IMR-90 (cell line): ENCODE measurements at regions not wholly inside any gene's neighbourhood (a gene's known extent, or its start where the extent isn't known, plus 50 kb on each side); places are given as distances from the start of the nearest gene placed in this dataset.

Experiments used
- ATAC-seq: fragments of 200-7000 bp; cut with Tn5 transposase; 2 replicates; pipeline ENCODE4 v1.9.1; 2020; ENCODE audit warnings: low read depth, mild to moderate bottlenecking, moderate library complexity
- BruUV-seq: library from RNA; stranded (reverse); fragments of 400-500 nt; replicated peaks from 2 replicates; lab custom pipeline; 2021; lab: Mats Ljungman, UMichigan
- CTCF ChIA-PET: fragments of 300-600 bp; formaldehyde crosslinking; extraction: SDS; loops from one replicate; lab custom pipeline; 2021; ENCODE audit warnings: antibody characterized with exemption; lab: Yijun Ruan, JAX
- POLR2A ChIA-PET: fragments of 300-600 bp; sonication (Branson Sonifier 250); formaldehyde crosslinking; loops from one replicate; lab custom pipeline; 2022; ENCODE audit warnings: antibody characterized with exemption; ENCODE audit not compliant: unreplicated experiment; lab: Charles Lee
- DNase-seq: peaks from one replicate; pipeline ENCODE4 v3.0.0; 2013
- H2AFZ ChIP-seq: replicated peaks from 2 replicates; pipeline ENCODE3; 2013; ENCODE audit warnings: low read length, mild to moderate bottlenecking; ENCODE audit not compliant: poor library complexity
- H2AK5ac ChIP-seq: 2 replicates; pipeline ENCODE4 v1.6.1; 2013; ENCODE audit warnings: low read depth, low read length, inconsistent platforms
- H2AK9ac ChIP-seq: replicated peaks from 2 replicates; pipeline ENCODE3; 2013; ENCODE audit warnings: mild to moderate bottlenecking, low read depth, low read length, moderate library complexity; ENCODE audit not compliant: poor library complexity
- H2BK120ac ChIP-seq: 2 replicates; pipeline ENCODE4 v1.6.1; 2013; ENCODE audit warnings: low read depth, low read length, inconsistent platforms
- H2BK15ac ChIP-seq: 3 replicates; pipeline ENCODE4 v1.6.1; 2013; ENCODE audit warnings: low read depth, low read length, inconsistent platforms
- H2BK20ac ChIP-seq: 2 replicates; pipeline ENCODE4 v1.6.1; 2013; ENCODE audit warnings: low read depth, mild to moderate bottlenecking, inconsistent platforms, low read length, moderate library complexity
- H2BK5ac ChIP-seq: 2 replicates; pipeline ENCODE4 v1.6.1; 2013; ENCODE audit warnings: mild to moderate bottlenecking, low read depth, low read length, inconsistent platforms; ENCODE audit not compliant: poor library complexity, severe bottlenecking
- H3K14ac ChIP-seq: replicated peaks from 2 replicates; pipeline ENCODE4 v1.6.1; 2013; ENCODE audit warnings: low read depth, low read length, inconsistent platforms
- H3K18ac ChIP-seq: 2 replicates; pipeline ENCODE4 v1.6.1; 2013; ENCODE audit warnings: low read depth, low read length, control low read depth
- H3K23ac ChIP-seq: 2 replicates; pipeline ENCODE4 v1.6.1; 2013; ENCODE audit warnings: low read depth, low read length, inconsistent platforms
- H3K27ac ChIP-seq: 2 replicates; pipeline ENCODE4 v1.5.1; 2013; ENCODE audit warnings: mild to moderate bottlenecking, control low read depth, low read length; ENCODE audit not compliant: insufficient read depth
- H3K27me3 ChIP-seq: 2 replicates; pipeline ENCODE4 v1.6.1; 2013; ENCODE audit warnings: low read length; ENCODE audit not compliant: control insufficient read depth, insufficient read depth
- H3K36me3 ChIP-seq: 2 replicates; pipeline ENCODE4 v1.6.1; 2013; ENCODE audit warnings: low read length, mixed read lengths; ENCODE audit not compliant: control insufficient read depth, insufficient read depth
- H3K4ac ChIP-seq: 2 replicates; pipeline ENCODE4 v1.6.1; 2013; ENCODE audit warnings: low read depth, low read length, inconsistent platforms
- H3K4me1 ChIP-seq: 2 replicates; pipeline ENCODE4 v1.6.1; 2013; ENCODE audit warnings: low read length, mixed read lengths; ENCODE audit not compliant: control insufficient read depth, insufficient read depth
- H3K4me2 ChIP-seq: 2 replicates; pipeline ENCODE4 v1.6.1; 2013; ENCODE audit warnings: low read depth, mild to moderate bottlenecking, control low read depth, low read length, moderate library complexity
- H3K4me3 ChIP-seq: 2 replicates; pipeline ENCODE4 v1.5.1; 2013; ENCODE audit warnings: low read depth, mild to moderate bottlenecking, control low read depth, low read length, moderate library complexity; ENCODE audit not compliant: insufficient read depth
- H3K56ac ChIP-seq: 2 replicates; pipeline ENCODE4 v1.6.1; 2013; ENCODE audit warnings: low read length, inconsistent platforms; ENCODE audit not compliant: insufficient read depth; ENCODE audit errors: extremely low read depth
- H3K79me1 ChIP-seq, 2 experiments: 2 replicates each; pipeline ENCODE4 v1.6.1; 2013; ENCODE audit warnings: low read length in 2 of 2, inconsistent platforms in 1 of 2, low read depth in 1 of 2
- H3K9ac ChIP-seq: 2 replicates; pipeline ENCODE4 v1.6.1; 2013; ENCODE audit warnings: low read depth, low read length, control low read depth
- H3K9me1 ChIP-seq: 2 replicates; pipeline ENCODE4 v1.6.1; 2013; ENCODE audit warnings: low read length, inconsistent platforms; ENCODE audit not compliant: insufficient read depth
- H3K9me3 ChIP-seq: 2 replicates; pipeline ENCODE4 v1.6.1; 2013; ENCODE audit warnings: low read length; ENCODE audit not compliant: control insufficient read depth, insufficient read depth
- H4K20me1 ChIP-seq: 2 replicates; pipeline ENCODE4 v1.6.1; 2013; ENCODE audit warnings: low read length, inconsistent platforms; ENCODE audit not compliant: insufficient read depth
- H4K5ac ChIP-seq: 2 replicates; pipeline ENCODE4 v1.6.1; 2013; ENCODE audit warnings: mild to moderate bottlenecking, low read depth, low read length, control low read depth
- H4K8ac ChIP-seq, 2 experiments: 2 replicates each; pipeline ENCODE4 v1.6.1; 2013; ENCODE audit warnings: low read depth in 2 of 2, low read length in 2 of 2, control low read depth in 1 of 2, inconsistent platforms in 1 of 2
- H4K91ac ChIP-seq: 2 replicates; pipeline ENCODE4 v1.6.1; 2013; ENCODE audit warnings: low read depth, low read length, inconsistent platforms; ENCODE audit not compliant: insufficient read depth
- BHLHE40 ChIP-seq: fragments of 150-350 bp; IDR thresholded peaks from 2 replicates; pipeline ENCODE4 v1.6.1; 2016; ENCODE audit warnings: mild to moderate bottlenecking, low read depth, low read length
- CEBPB ChIP-seq: IDR thresholded peaks from 2 replicates; pipeline ENCODE4 v1.6.1; 2012; ENCODE audit warnings: low read depth, low read length, improper control_type of control experiment
- CHD1 ChIP-seq: IDR thresholded peaks from 2 replicates; pipeline ENCODE4 v1.6.1; 2012; ENCODE audit warnings: low read depth, low read length, improper control_type of control experiment
- CTCF ChIP-seq: conservative IDR thresholded peaks from 2 replicates; pipeline ENCODE4 v1.5.1; 2012; ENCODE audit warnings: mild to moderate bottlenecking, low read depth, low read length, improper control_type of control experiment
- ELK1 ChIP-seq: fragments of 150-350 bp; IDR thresholded peaks from 2 replicates; pipeline ENCODE4 v1.6.1; 2016; ENCODE audit warnings: low read depth, mild to moderate bottlenecking, low read length, moderate library complexity, borderline replicate concordance
- FOS ChIP-seq: fragments of 150-350 bp; IDR thresholded peaks from 2 replicates; pipeline ENCODE4 v1.6.1; 2016; ENCODE audit warnings: low read depth, low read length
- MAFK ChIP-seq: IDR thresholded peaks from 2 replicates; pipeline ENCODE4 v1.6.1; 2012; ENCODE audit warnings: low read depth, low read length, improper control_type of control experiment
- MAZ ChIP-seq: IDR thresholded peaks from 2 replicates; pipeline ENCODE4 v1.6.1; 2012; ENCODE audit warnings: low read depth, mild to moderate bottlenecking, low read length, improper control_type of control experiment, moderate library complexity, borderline replicate concordance
- MXI1 ChIP-seq: IDR thresholded peaks from 2 replicates; pipeline ENCODE4 v1.6.1; 2012; ENCODE audit warnings: low read depth, mild to moderate bottlenecking, low read length, moderate library complexity, borderline replicate concordance
- NFE2L2 ChIP-seq: fragments of 150-350 bp; IDR thresholded peaks from 2 replicates; pipeline ENCODE4 v1.6.1; 2016; ENCODE audit warnings: low read depth, mild to moderate bottlenecking, low read length
- POLR2A ChIP-seq: IDR thresholded peaks from 2 replicates; pipeline ENCODE4 v1.6.1; 2012; ENCODE audit warnings: mild to moderate bottlenecking, low read depth, low read length
- RAD21 ChIP-seq: IDR thresholded peaks from 2 replicates; pipeline ENCODE4 v1.6.1; 2012; ENCODE audit warnings: low read length, improper control_type of control experiment
- RCOR1 ChIP-seq: IDR thresholded peaks from 2 replicates; pipeline ENCODE4 v1.6.1; 2012; ENCODE audit warnings: mild to moderate bottlenecking, low read length, improper control_type of control experiment; ENCODE audit not compliant: insufficient replicate concordance
- RFX5 ChIP-seq: IDR thresholded peaks from 2 replicates; pipeline ENCODE4 v1.8.0; 2012; ENCODE audit warnings: low read depth, mild to moderate bottlenecking, low read length, moderate library complexity
- SMC3 ChIP-seq: fragments of 150-350 bp; IDR thresholded peaks from 2 replicates; pipeline ENCODE4 v1.6.1; 2016; ENCODE audit warnings: low read depth, mild to moderate bottlenecking, antibody characterized with exemption, low read length, moderate library complexity
- USF2 ChIP-seq: fragments of 150-350 bp; IDR thresholded peaks from 2 replicates; pipeline ENCODE4 v1.6.1; 2017; ENCODE audit warnings: mild to moderate bottlenecking, antibody characterized with exemption, low read length, low read depth
- WGBS, 2 experiments: methylation state at CpG; one replicate each; pipeline versions ENCODE4 v1.1.5 to v1.1.7; 2013; ENCODE audit warnings: missing lambda C conversion rate in 2 of 2; ENCODE audit not compliant: insufficient read length in 1 of 2; ENCODE audit errors: extremely low coverage in 2 of 2; 5-methylcytosine and 5-hydroxymethylcytosine counted together
- dilution Hi-C: fragments of 300-500 bp; cut with HindIII; formaldehyde crosslinking; loops from one replicate; pipeline ENCODE4 v1.14.3; 2018; ENCODE audit warnings: low sequenced_read_pairs; ENCODE audit not compliant: unreplicated experiment
- in situ Hi-C: fragments of 300-500 bp; cut with MboI; formaldehyde crosslinking; loops from 3 replicates; pipeline ENCODE4 v1.14.3; 2019; ENCODE audit warnings: low sequenced_read_pairs, inconsistent platforms, mixed read lengths
- intact Hi-C: fragments of 100-400 bp; cut with micrococcal nuclease; formaldehyde crosslinking; loops from 2 replicates; pipeline ENCODE4 v1.10.0; 2022

GRCh38 chr1:59194621-59195020 is 102.3 kb upstream of the FGGY start:
- intact Hi-C loops = no loop called here

More at GRCh38 chr1:59194621-59195020, 102.3 kb upstream of the FGGY start:
- peak overlapping the region; percentile 32 for H2AK9ac ChIP-seq
- H3K9me3 ChIP-seq = peaks cover 3% of the 10 kb centered on the region
- ChIA-PET CTCF (no interaction called here), POLR2A (no interaction called here)
- no peak for DNase-seq
- H3K9me1 ChIP-seq = no peaks in the 10 kb centered on the region
- no TSS peak for BruUV-seq
- no peak overlapping the region for H3K18ac ChIP-seq
- H3K27ac ChIP-seq = no peak overlapping the region
- no peak overlapping the region for H4K91ac ChIP-seq
- H3K56ac ChIP-seq = no peak overlapping the region
- H3K27me3 ChIP-seq = no peaks in the 10 kb centered on the region
- ATAC-seq = no peak
- no peak for TF ChIP-seq RAD21
- TF ChIP-seq MAZ = no peak
- no peak for TF ChIP-seq POLR2A
- no peak for TF ChIP-seq CTCF
- no peak for TF ChIP-seq MXI1
- TF ChIP-seq CEBPB = no peak
- TF ChIP-seq SMC3 = no peak
- no peak for TF ChIP-seq CHD1
- no peak for TF ChIP-seq RFX5
- TF ChIP-seq MAFK = no peak
- no peak for TF ChIP-seq FOS
- no peak for TF ChIP-seq NFE2L2
- TF ChIP-seq BHLHE40 = no peak
- no peak for TF ChIP-seq RCOR1
- TF ChIP-seq USF2 = no peak
- no peak for TF ChIP-seq ELK1
- no peak overlapping the region for H3K4ac ChIP-seq
- H3K9ac ChIP-seq = no peak overlapping the region
- no peak overlapping the region for H2BK15ac ChIP-seq
- dilution Hi-C loops (no loop called here), in situ Hi-C loops (no loop called here)
- no peak overlapping the region for H3K23ac ChIP-seq
- H3K14ac ChIP-seq = no peak overlapping the region
- no peaks in the 10 kb centered on the region for H3K79me1 ChIP-seq
- H2BK120ac ChIP-seq = no peak overlapping the region
- no peak overlapping the region for H4K8ac ChIP-seq
- no peak overlapping the region for H2AFZ ChIP-seq
- H2BK20ac ChIP-seq = no peak overlapping the region
- no peak overlapping the region for H3K4me2 ChIP-seq
- H4K5ac ChIP-seq = no peak overlapping the region
- H2BK5ac ChIP-seq = no peak overlapping the region
- H3K4me3 ChIP-seq = no peak overlapping the region
- WGBS, 2 experiments = no CpG with 5 or more reads among the region's 2 CpGs
- H3K36me3 ChIP-seq = no peaks in the 10 kb centered on the region
- H4K20me1 ChIP-seq = no peaks in the 10 kb centered on the region
- H2AK5ac ChIP-seq = no peak overlapping the region
- H3K4me1 ChIP-seq = no peaks in the 10 kb centered on the region
